ENCODE measurements at regions not wholly inside any gene's neighbourhood (a gene's known extent, or its start where the extent isn't known, plus 50 kb on each side); places are given as distances from the start of the nearest gene placed in this dataset.
"Not testable (repeated sequence)": the region's sequence is repeated elsewhere in the genome, so short reads cannot be mapped to it uniquely, and the experiment has no call there.

GRCh38 chr6:165010556-165011535 is 298.6 kb downstream of the C6orf118 start:
- no peak for DNase-seq (ENCODE audit: low read depth in 4 of 4, low spot score in 1 of 4)

DNA sequence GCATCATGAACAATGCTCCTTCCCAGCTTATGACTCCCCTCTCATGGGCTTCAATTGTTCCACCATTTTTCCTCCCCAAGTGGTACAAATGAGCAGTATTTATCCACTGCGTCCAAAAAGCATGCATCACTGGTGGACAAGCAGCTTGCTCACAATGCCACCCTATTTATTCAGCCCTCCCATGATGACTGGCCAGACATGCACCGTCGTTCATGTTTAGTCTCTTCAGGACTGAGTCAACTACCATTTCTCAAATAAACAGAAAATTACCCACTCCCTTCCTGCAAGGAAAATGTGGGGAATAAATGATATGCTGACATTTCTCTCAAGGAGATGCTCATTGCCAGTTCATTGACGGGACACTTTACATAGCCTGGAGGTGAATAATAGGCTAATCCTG is 300.4 kb downstream of the C6orf118 start:
- no peak for DNase-seq (ENCODE audit: low read depth in 4 of 4, low spot score in 1 of 4)

DNA sequence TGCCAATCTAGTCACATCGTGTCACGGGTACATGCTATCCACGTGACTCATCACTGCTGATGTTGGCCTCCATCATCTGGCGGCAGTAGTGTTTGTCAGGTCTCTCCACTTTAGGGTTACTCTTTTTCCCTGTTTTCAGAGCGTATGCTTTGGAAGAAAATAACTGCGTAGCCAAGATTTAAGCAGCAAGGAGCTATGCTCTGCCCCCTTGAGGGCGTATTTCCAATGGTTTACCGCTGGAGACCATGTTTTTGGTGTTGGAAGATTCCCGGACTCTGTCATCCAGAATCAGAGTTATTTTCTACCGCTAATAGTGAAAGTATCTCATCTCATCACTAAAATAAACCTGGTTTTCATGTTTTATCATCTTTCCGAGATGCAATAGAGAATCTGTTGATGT is 306.5 kb downstream of the C6orf118 start:
- DNase-seq (ENCODE audit: low read depth in 4 of 4, low spot score in 1 of 4), result no peak

DNA sequence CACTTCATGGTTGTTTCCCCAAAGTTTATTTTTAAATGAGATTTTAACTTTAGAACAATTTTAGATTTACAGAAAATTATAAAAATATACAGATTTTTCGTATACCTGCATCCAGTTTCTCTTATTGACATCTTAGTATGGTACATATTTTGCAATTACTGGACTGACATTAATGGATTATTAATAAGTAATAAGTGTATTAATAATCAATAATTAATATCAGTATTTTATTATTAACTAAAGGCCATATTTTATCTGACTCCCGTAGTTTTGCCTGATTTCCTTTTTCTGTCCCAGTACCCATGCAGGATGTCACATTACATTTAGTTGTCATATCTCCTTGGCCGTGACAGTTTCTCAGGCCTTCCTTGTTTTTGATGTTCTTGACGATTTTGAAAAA is 307.0 kb downstream of the C6orf118 start:
- no peak for DNase-seq (ENCODE audit: low read depth in 4 of 4, low spot score in 1 of 4)

- DNase-seq (ENCODE audit: low read depth in 4 of 4, low spot score in 1 of 4), result no peak
Observed at GRCh38 chr6:165001502-165002157, 307.8 kb downstream of the C6orf118 start.

GRCh38 chr6:164998297-164998696 is 311.1 kb downstream of the C6orf118 start:
- no peak for DNase-seq (ENCODE audit: low read depth in 4 of 4, low spot score in 1 of 4)

- no peak for DNase-seq (ENCODE audit: low read depth in 4 of 4, low spot score in 1 of 4)
Observed at GRCh38 chr6:164996838-164997237, 312.6 kb downstream of the C6orf118 start.

DNA sequence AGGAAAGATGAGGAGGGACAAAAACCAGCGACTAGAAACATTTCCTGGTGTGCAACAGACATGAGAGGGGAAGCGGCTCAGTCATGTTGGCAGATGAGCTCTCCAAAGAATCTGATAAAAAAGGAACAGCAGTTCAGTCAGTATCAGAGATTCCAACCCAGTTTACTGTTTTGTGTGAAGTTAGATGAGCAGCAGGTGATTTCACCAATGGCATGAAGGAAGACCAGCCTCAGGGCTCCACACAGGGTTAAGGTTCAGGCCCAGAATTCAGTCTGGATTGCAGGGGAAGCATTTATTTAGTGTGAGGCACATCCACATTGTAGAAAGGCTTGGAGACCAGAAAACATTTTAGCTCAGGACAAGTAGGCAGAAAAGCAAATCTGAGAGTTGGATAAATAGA is 317.8 kb downstream of the C6orf118 start:
- no peak for DNase-seq (ENCODE audit: low read depth in 4 of 4, low spot score in 1 of 4)

DNA sequence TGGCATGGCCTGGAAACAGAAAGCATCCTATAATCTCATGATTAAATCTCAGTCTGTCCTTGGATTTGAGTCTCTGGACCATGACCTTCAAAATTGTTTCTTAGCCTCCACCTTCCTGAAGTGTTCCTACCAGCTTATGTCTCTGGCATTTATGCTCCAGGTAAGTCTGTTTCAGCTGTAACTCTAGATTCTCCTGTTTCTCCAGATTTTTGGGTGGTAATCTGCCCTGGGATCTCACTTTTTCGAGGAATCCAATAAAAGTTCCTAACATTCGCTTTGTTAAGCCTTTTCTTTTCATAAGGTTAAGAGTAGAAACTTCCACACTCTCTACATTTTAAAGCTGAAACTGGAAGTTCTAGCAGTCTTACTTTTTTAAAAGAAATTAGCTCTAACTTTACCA is 318.5 kb downstream of the C6orf118 start:
- no peak for DNase-seq (ENCODE audit: low read depth in 4 of 4, low spot score in 1 of 4)

DNA sequence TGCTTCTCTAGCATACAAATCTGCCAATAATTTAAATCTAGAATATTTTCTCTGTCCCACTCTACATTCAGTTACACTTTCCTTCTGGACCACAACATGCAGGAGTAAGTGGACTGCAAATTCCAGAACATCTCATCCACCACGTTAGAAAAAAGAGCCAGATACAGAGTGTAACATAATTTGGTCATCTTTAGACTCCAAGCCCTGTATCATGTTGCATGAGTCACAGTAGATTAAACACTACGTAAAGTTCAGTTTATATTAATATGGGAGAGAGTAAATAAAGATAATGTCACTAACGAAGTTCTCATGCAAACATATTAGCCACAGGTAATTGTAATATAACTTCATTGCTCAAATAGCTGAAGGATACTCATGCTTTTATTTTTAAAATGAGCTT is 327.0 kb downstream of the C6orf118 start:
- DNase-seq (ENCODE audit: low read depth in 4 of 4, low spot score in 1 of 4), result no peak

- DNase-seq (ENCODE audit: low read depth in 4 of 4, low spot score in 1 of 4), result no peak
Observed at GRCh38 chr6:164967102-164967501, 342.3 kb downstream of the C6orf118 start.

DNA sequence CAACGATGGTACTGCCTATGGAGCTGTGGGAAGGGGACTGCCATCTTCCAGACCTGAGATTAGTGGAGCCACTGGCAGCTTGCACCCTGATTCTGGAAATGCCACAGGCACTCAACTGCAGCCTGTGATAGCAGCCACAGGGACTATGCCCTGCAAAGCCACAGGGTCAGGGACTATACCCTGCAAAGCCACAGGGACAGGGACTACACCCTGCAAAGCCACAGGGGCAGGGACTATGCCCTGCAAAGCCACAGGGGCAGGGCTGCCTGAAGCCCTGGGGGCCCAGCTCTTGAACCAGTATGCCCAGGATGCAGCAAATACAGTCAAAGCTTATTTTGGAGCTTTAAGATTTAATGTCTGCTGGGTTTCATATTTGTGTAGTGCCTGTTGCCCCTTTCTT is 346.6 kb downstream of the C6orf118 start:
- no peak for DNase-seq (ENCODE audit: low read depth in 4 of 4, low spot score in 1 of 4)

- no peak for DNase-seq (ENCODE audit: low read depth in 4 of 4, low spot score in 1 of 4)
Observed at GRCh38 chr6:164947164-164947563, 362.2 kb downstream of the C6orf118 start.

DNA sequence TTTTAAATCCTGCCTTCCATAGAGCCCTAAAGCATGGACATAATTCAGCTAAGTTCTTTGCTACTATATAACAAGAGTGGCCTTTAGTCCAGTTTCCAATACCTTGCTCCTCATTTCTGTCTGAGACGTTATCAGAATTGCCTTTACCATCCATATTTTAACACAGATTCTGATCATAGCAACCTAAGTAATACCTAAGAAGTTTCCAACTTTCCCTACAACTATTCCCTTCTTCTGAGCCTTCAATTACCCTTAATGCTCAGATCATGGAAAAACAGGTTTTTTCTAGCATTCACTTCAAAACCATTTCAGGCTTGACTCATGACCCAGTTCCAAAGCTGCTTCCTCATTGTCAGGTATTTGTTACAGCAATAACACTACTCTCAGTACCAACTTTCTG is 367.1 kb downstream of the C6orf118 start:
- DNase-seq (ENCODE audit: low read depth in 4 of 4, low spot score in 1 of 4), result no peak

DNA sequence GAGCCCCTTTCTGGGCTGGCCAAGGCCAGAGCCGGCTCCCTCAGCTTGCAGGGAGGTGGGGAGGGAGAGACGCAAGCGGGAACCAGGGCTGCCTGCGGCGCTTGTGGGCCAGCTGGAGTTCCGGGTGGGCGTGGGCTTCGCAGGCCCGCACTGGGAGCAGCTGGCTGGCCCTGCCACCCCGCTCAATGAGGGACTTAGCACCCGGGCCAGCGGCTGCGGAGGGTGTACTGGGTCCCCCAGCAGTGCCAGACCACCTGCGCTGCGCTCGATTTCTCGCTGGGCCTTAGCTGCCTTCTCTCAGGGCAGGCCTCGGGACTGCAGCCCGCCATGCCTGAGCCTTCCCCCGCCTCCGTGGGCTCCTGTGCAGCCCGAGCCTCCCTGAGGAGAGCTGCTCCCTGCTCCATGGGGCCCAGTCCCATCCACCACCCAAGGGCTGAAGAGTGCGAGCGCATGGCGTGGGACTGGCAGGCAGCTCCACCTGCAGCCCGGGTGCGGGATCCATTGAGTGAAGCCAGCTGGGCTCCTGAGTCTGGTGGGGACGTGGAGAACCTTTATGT is 376.1 kb downstream of the C6orf118 start:
- DNase-seq (ENCODE audit: low read depth in 4 of 4, low spot score in 1 of 4), result not testable (repeated sequence)

- no peak for DNase-seq (ENCODE audit: low read depth in 4 of 4, low spot score in 1 of 4)
Observed at GRCh38 chr6:164929408-164929977, 379.9 kb downstream of the C6orf118 start.

DNA sequence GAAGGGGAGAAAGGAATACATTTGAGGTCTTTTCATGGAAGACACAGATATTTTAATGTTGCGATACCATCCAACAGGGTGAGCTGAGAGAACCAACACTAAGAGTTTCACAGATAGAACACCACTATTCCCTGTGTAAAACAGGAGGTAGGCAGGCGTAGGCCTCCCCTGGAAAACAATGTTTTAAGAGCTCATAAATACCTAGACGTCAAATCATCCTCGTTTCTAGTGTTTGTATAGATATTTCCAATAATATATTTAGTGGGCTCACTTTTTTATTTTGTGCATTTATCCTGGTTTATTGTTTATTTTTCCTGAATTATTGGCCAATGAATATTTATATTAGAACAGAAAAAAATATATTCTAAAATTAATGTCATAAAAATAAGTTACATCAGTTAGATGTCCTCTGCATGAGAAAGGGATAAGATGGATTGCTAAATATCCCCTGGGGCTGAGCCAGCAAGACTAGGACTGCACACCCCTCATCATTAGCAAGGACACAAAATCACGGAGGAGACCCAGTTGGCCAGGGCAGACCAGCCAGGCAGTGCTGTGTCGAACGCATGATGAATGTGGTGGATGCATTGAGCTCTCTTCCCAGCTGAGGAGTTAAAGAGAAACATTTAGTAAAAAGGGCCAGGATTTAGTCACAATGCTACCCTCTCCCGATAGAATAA is 380.5 kb downstream of the C6orf118 start:
- DNase-seq (ENCODE audit: low read depth in 4 of 4, low spot score in 1 of 4), result no peak

GRCh38 chr6:164928057-164928727 is 381.2 kb downstream of the C6orf118 start:
- DNase-seq (ENCODE audit: low read depth in 4 of 4, low spot score in 1 of 4), result no peak

DNA sequence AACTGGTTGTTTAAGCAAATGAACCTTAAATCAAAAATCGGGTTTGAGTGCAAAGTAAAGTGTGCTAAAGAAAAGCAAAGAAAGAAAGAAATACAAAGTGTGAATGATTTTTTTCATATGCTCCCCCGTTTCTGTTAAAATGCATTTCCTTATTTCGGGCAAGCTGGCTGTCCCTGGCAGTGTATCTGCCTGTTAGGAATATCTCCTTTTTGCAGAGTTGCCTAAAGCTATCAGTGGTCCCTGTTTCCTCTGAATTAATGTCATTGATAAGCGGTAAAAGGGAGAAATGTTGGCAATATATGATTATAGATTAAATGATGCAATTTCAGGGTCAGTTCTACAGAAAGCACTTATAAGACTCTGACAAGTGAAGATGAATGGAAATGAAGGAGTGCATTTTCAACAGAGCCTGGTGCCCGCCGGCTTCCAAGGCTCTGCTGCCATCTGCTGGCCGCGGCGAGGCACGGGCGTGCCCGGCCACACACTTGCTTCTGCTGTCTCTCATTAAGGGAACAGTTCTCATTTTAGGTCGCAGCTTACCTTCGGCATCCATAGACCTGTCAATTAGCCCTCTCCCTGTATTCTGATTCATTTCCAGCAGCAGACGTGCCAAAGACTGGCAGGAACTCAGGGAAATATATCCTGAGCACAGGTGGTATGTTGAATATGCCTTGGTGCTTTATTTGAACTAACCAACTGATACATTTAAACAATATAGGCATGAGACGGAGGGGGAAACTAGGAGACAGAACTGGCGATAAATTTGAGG is 381.9 kb downstream of the C6orf118 start:
- peak; percentile 19 to 33 (median 30) for DNase-seq (ENCODE audit: low read depth in 4 of 4, low spot score in 1 of 4)

DNA sequence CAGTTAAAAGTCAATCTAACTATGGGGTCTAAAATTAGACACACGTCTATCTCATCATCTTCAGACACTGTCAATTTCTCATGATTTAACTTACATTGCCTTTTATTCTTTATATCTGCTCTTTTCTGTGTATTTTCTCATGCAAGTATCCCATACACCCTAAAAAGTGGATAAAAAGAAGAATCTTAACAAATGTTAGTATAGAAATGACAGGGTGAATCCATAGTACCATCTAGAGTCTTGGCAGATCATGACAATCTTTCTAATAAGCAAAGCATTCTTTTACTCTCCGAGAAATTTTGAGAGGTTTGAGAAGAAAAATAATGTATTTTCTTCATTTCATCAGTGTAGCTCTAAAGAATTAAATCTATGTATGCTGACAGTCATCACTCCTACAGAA is 382.7 kb downstream of the C6orf118 start:
- DNase-seq (ENCODE audit: low read depth in 4 of 4, low spot score in 1 of 4), result no peak
